D341Med (cell line): ENCODE measurements at regions not wholly inside any gene's neighbourhood (a gene's known extent, or its start where the extent isn't known, plus 50 kb on each side); places are given as distances from the start of the nearest gene placed in this dataset.

ENCODE experiments used
- DNase-seq: peaks from one replicate; pipeline ENCODE4 v3.0.0; 2012; ENCODE audit warnings: low spot score

GRCh38 chr2:67041051-67041450 is 356.1 kb upstream of the ETAA1 start:
- no peak for DNase-seq

GRCh38 chr2:67043781-67044478 is 353.2 kb upstream of the ETAA1 start:
- DNase-seq, result no peak

- no peak for DNase-seq
Observed at GRCh38 chr2:67046591-67046990, 350.5 kb upstream of the ETAA1 start.

- DNase-seq, result no peak
Observed at GRCh38 chr2:67048314-67048713, 348.8 kb upstream of the ETAA1 start.

GRCh38 chr2:67050622-67051021 is 346.5 kb upstream of the ETAA1 start:
- no peak for DNase-seq

- DNase-seq, result no peak
Observed at GRCh38 chr2:67054728-67055127, 342.4 kb upstream of the ETAA1 start.

GRCh38 chr2:67055387-67056304 is 341.5 kb upstream of the ETAA1 start:
- DNase-seq, result no peak

GRCh38 chr2:67057123-67057522 is 340.0 kb upstream of the ETAA1 start:
- no peak for DNase-seq

- DNase-seq, result no peak
Observed at GRCh38 chr2:67057901-67058703, 339.0 kb upstream of the ETAA1 start.

GRCh38 chr2:67065046-67065445 is 332.1 kb upstream of the ETAA1 start:
- DNase-seq, result no peak

- no peak for DNase-seq
Observed at GRCh38 chr2:67066782-67067181, 330.4 kb upstream of the ETAA1 start.

- DNase-seq, result no peak
Observed at GRCh38 chr2:67067656-67068055, 329.5 kb upstream of the ETAA1 start.

GRCh38 chr2:67070826-67071225 is 326.3 kb upstream of the ETAA1 start:
- no peak for DNase-seq

GRCh38 chr2:67075056-67075455 is 322.1 kb upstream of the ETAA1 start:
- no peak for DNase-seq

GRCh38 chr2:67075530-67076238 is 321.4 kb upstream of the ETAA1 start:
- no peak for DNase-seq

- no peak for DNase-seq
Observed at GRCh38 chr2:67076239-67076624, 320.9 kb upstream of the ETAA1 start.

- DNase-seq, result no peak
Observed at GRCh38 chr2:67079729-67080128, 317.4 kb upstream of the ETAA1 start.

- no peak for DNase-seq
Observed at GRCh38 chr2:67082813-67083212, 314.3 kb upstream of the ETAA1 start.

GRCh38 chr2:67083951-67084350 is 313.2 kb upstream of the ETAA1 start:
- DNase-seq, result no peak

- DNase-seq, result no peak
Observed at GRCh38 chr2:67085146-67085545, 312.0 kb upstream of the ETAA1 start.

GRCh38 chr2:67091681-67092080 is 305.5 kb upstream of the ETAA1 start:
- DNase-seq, result no peak

- DNase-seq, result no peak
Observed at GRCh38 chr2:67095121-67095520, 302.0 kb upstream of the ETAA1 start.
